ENCODE measurements at regions not wholly inside any gene's neighbourhood (a gene's known extent, or its start where the extent isn't known, plus 50 kb on each side); places are given as distances from the start of the nearest gene placed in this dataset.

- TF ChIP-seq CTCF (conservative IDR thresholded peaks at IDR 0.05; ENCODE audit: low read depth in 2 of 2) (peak; percentile 15 to 24; a peak in 2 of 4 replicates), POLR2AphosphoS5 (IDR thresholded peaks at IDR 0.05; ENCODE audit: low read depth) (no peak), EZH2phosphoT487 (IDR thresholded peaks at IDR 0.05; ENCODE audit: unreplicated experiment) (no peak), CREB1 (CRISPR knock-in tag; IDR thresholded peaks at IDR 0.05; ENCODE audit: low read depth) (no peak), ZNF114 (CRISPR knock-in tag; IDR thresholded peaks at IDR 0.05) (no peak), EZH2 (IDR thresholded peaks at IDR 0.05; ENCODE audit: low read depth, unreplicated experiment) (no peak), ETS1 (IDR thresholded peaks at IDR 0.05) (no peak), STAT1 (IDR thresholded peaks at IDR 0.05; ENCODE audit: unreplicated experiment) (no peak), ZNF331 (CRISPR knock-in tag; IDR thresholded peaks at IDR 0.05; ENCODE audit: low read depth) (no peak), JUNB (IDR thresholded peaks at IDR 0.05; ENCODE audit: unreplicated experiment) (no peak), NANOG (IDR thresholded peaks at IDR 0.05; ENCODE audit: borderline replicate concordance) (no peak)
- TF ChIP-seq, protein P1, sequence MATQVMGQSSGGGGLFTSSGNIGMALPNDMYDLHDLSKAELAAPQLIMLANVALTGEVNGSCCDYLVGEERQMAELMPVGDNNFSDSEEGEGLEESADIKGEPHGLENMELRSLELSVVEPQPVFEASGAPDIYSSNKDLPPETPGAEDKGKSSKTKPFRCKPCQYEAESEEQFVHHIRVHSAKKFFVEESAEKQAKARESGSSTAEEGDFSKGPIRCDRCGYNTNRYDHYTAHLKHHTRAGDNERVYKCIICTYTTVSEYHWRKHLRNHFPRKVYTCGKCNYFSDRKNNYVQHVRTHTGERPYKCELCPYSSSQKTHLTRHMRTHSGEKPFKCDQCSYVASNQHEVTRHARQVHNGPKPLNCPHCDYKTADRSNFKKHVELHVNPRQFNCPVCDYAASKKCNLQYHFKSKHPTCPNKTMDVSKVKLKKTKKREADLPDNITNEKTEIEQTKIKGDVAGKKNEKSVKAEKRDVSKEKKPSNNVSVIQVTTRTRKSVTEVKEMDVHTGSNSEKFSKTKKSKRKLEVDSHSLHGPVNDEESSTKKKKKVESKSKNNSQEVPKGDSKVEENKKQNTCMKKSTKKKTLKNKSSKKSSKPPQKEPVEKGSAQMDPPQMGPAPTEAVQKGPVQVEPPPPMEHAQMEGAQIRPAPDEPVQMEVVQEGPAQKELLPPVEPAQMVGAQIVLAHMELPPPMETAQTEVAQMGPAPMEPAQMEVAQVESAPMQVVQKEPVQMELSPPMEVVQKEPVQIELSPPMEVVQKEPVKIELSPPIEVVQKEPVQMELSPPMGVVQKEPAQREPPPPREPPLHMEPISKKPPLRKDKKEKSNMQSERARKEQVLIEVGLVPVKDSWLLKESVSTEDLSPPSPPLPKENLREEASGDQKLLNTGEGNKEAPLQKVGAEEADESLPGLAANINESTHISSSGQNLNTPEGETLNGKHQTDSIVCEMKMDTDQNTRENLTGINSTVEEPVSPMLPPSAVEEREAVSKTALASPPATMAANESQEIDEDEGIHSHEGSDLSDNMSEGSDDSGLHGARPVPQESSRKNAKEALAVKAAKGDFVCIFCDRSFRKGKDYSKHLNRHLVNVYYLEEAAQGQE (IDR thresholded peaks at IDR 0.05; ENCODE audit: unreplicated experiment) = peak; percentile 65
Measured at GRCh38 chr15:79208179-79208578, 74.3 kb upstream of the ANKRD34C start.
